Activated T-cell treated with anti-CD3 and anti-CD28 coated beads for 48 hours (primary cell): ENCODE measurements at regions not wholly inside any gene's neighbourhood (a gene's known extent, or its start where the extent isn't known, plus 50 kb on each side); places are given as distances from the start of the nearest gene placed in this dataset.

Experiments used
- DNase-seq: peaks from one replicate; pipeline ENCODE4 v3.0.0-alpha.2; 2020; ENCODE audit warnings: low read depth

DNA sequence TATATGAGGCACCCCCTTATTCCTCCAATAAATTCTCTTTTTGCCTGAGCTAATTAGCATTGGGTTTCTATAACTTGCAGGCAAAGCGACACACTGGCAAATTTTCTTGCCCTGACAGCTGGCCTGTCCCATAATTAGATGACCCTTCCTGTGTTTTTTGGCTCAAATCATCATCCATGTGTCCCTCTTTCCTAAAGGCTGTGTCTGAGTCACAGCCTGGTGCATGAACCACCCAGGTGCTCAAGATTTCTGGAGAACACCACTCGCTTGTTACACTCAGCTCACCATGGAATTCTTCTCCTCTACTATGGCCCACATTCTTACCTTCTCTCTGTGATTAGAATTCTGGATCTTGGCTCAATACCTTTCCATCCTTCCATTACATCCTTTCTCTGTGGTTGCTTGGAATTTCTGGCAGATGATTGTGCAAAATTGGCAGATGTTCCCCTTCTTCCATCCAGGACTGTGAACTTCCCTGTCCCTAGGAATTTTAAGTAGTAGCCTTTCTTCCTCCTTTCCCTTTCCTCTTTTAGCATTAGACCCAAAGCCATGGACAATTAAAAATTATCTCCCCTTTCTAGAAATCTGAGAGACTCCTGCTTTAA, 116.0 kb upstream of the ANKRD1 start:
- no peak for DNase-seq

DNA sequence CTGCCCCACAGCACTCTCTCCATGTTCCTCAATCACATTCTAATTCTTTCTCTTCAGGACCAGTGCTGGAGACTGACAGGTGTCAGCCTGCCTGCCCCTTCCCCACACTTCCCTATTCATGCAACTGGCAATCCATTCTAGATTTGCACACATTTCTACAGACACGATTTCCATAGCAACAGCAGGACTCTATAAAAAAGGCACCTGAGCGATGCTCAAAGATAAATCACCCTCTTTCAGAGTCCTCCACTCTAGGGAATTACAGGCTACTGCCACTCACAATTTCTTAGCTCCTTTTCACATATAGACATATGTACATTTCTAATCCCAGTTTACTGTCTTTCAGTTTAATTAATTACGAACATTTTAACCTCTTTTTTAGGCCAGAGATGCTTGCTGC, 118.1 kb upstream of the ANKRD1 start:
- DNase-seq = no peak

DNA sequence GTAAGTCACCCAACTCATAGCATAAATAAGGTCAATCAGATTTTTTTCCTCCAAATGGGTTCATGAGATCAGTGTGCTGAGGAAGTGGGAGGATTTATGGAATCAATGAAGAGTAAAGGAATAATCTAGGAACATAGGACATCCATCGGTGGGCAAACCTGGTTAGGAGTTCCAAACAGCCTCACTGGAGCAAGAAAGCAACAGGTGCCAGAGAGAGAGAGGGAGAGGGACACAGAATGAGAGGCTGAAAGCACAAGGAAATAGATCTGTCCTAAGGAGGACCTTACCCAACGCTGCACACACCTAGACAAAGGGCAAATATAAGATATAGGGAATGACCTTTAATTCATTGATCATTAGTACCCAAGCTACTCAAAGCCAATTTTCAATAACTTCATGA, 119.5 kb upstream of the ANKRD1 start:
- DNase-seq = no peak

DNA sequence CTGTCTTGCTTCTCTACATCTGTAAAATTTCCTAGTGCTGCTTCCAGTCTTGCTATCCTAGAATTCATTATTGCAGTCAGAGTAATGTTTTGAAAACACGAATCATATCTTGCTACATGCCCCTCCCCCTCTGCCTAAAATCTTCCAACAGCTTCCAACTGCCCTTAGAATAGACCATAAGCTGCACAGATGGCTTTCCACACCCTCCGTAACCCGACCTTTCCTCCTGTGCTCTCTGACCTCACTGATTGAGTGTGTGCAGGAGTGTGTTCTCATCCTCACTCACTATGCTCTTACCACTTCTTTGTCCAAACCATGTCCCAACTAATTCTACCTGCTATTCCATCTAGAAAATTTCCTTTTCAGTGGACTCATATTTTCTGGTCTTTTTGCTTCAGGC, 121.2 kb upstream of the ANKRD1 start:
- DNase-seq = no peak

DNA sequence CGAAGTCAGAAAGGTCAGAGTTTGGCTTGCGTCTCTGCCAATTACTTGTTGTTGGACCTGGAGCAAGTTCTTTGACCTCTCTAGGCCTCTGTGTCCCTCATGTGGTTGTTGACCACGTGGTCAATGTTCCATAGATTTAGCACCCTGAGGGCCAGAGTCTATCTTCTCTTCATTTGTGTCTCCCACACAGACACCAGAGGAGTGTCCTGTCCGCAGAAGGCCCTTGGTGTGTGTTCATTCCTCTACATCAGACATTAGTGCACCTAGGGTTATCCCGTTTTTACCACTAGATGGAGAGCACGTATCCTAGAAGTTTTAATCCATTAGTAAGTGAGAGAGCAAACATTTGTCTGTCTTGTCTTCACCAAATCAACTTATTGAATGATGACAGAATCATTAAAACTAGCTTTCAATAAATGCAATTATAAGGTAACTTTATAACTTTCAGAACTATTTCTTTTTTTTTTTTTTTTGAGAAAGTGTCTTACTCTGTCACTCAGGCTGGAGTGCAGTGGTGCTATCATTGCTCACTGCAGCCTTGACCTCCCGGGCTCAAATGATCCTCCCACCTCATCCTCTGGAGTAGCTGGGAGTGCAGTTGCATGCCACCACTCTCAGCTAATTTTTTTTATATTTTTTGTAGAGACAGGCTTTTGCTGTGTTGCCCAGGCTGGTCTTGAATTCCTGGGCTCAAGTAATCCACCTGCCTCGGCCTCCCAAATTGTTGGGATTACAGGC, 122.5 kb upstream of the ANKRD1 start:
- no peak for DNase-seq

DNA sequence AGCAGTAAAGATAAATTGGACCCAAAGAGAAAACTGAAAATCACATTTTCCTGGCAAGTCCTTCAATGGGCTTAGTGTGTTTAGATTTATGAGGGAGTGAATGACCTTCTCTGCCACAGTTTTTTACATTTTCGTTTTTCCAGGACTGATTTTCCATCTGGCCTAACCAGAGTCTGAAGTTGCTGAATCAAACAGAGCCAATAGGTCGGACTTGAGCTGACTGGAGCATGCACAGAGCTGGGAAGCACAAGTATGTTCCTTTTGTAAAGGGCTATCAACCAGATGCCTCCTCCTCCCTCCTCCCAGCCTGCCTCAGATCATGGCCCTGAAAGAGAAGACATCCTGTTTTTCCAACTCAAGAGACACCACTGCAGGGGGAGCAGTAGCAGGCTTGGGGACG, 126.0 kb upstream of the ANKRD1 start:
- no peak for DNase-seq

DNA sequence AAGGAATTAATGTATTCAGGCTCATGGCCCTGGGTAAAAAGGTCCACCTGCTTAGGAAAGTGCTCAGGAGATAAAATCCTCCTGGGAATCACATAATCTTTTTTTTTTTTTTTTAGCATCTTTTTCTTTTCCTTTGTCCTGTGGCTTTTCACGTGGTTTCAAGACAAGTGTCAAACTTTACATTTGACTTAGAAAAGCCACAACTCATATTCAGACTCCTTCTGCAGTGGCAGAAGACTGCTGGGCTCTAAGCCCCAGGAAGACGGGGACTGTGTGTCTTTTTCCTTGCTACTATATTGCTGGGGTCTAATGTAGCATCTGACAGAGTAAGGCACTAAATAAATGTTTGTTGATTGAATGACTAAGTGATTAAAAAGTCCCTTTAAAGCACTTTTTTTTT, 127.5 kb upstream of the ANKRD1 start:
- DNase-seq = no peak

DNA sequence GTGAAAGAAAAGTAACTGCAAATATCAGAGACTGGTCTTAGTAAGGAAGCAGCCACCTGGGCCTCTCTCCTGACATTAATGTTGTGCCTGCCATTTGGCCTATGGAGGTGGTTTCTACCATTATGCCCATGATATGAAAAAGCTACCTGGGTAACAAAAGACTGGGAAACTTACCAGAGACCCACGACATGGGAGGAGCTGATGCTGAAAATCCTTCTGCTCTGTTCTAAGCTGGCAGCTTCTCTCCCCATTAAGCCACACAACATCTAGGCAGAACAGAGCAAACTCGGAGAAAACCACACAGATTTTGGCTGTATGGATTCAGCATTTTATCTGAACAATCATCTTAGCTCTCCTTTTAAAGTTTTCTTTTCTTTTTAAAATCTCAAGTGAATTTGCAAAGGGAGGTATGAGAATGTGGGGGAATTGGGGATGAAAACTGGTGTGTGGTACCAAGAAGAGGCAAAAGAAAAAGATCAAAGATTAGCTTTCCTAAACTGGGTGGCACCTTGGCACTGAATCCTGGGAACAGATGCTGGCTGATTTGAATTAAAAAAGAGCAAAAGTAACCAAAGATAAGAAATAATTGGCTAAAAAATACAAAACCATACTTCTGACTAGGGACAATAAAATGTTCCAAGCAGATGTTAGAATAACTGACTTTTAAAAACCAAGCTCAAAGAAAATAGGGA, 128.6 kb upstream of the ANKRD1 start:
- no peak for DNase-seq

DNA sequence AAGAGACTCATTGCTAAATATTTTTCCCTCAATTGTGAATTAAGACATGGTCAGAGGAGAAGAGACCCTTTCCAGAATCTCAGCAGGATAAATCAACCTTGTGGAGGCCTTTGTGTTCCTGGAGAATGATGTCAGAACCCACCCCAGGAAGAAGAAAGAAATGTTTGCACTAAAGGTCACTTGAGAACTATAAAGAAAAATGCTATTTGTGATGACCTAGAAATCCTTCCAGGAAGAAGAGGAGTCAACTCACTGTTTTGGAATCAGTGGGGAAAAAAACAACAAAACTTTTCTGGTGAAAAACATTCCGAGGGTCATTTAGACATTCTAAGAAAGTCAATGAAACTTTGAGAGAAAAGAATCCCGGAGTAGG, 129.1 kb upstream of the ANKRD1 start:
- DNase-seq = no peak

DNA sequence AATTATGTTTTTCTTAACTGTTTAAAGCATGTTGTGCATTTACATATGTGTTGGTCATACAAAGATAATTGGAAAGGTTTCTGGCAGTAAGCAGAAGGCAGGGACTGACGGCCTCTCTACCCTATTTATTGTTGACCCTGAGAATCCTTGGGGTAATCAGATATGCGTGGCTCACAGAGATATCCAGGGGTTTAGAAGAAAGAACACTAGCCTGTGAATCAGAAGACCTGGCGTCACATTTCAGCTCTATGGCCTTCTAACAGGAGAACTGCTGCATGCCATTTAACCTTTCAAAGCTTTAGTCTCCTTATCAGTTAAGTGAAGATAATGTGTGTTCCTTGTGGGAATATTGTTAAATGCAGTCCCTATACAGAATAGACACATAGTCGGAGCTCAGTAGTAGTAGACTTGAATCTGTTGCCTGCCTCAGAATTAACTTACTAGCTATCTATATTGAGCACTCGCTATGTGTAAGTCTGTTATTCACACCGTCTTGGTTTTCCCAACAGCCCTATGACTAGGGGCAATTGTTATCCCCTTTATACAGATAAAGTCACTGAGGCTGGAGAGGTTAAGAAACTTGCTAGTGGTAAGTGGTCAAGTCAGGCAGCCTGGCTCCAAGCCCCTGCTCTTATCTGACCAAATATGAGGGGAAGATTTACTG, 129.6 kb upstream of the ANKRD1 start:
- DNase-seq = no peak

DNA sequence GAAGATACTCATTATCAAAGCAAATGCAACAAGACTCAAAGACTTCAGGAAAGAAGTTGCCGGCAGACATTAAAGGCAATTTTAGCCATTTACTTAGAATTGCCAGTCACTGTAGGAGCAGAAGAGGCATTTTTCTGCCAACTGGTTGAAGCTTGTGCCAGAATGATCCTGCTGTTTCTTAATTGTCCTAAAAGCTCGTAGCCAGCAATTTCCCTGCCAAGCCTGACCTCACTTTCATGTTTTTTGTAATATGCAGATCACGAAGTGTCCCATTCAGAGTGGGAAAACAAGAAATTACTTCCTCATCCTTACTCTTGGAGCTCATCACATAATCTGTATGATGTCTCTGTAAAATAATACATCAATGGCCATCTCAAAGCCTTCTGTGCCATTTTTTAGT, 130.9 kb upstream of the ANKRD1 start:
- no peak for DNase-seq

DNA sequence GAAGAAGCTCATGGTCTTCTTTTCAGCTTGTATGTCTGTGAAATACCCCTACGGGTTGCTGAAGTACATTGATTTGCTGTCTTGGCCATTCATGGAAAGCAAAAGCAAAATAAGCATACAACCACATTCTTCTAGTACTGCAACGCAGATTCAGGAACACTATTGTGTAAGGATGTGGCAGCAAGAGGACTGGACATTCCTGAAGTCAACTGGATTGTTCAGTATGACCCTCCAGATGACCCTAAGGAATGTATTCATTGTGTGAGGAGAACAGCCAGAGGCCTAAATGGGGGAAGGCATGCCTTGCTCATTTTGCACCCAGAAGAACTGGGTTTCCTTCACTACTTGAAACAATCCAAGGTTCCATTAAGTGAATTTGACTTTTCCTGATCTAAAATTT, 133.4 kb upstream of the ANKRD1 start:
- no peak for DNase-seq

DNA sequence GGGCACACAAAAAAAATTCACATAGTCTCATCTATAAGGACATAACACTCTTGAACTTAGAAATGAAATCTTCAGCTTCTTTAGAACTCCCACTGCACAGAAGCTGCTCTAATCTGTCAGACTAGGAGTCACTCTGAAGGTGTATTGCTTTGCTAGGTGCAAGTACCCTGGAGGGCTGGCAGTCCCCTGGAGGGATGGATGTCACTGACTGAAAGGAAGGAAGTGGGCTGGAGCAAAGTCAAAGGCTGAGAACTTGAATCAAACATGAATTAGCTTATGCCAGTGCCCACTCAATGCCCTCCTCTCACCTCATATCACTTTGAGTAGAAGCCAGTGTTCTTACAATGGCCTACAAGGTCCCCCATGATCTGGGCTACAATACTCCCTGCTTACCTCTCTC, 140.3 kb upstream of the ANKRD1 start:
- DNase-seq = no peak

DNA sequence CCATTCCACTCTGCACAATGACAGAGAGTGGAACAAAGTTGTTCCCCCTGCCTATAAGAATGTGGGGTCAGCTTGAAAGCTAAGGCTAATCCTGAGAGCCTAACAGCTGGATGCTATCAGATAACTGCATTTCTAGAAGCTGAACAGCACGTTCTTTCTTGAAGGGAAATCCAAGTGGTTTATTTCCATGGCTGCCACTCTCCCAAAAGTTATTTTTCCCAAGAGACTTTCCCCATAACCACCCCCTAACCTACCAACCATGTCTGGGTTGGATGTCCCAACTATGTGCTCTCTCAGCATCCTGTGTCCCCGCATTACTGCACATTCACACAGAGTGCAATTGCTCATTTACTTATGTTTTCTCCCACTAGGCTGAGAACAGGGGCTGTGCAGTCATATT, 140.7 kb upstream of the ANKRD1 start:
- no peak for DNase-seq

DNA sequence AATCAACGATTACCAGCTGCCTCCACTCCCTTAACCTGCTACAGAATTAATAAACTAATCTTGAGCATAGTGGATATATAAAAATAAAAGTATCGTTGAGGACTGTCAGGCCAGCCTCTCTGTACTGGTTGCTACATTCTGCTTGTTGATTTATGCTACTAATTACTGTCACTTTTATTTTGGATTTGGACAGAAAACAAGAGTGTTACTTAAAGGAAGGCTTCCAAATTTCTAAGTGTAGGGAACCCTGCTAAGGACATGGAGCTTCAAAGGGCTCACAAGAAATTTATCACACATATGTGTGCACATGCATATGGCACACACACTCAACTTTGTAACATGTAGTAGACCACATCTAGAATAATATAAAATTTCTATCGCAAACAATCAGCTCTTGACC, 141.2 kb upstream of the ANKRD1 start:
- no peak for DNase-seq

DNA sequence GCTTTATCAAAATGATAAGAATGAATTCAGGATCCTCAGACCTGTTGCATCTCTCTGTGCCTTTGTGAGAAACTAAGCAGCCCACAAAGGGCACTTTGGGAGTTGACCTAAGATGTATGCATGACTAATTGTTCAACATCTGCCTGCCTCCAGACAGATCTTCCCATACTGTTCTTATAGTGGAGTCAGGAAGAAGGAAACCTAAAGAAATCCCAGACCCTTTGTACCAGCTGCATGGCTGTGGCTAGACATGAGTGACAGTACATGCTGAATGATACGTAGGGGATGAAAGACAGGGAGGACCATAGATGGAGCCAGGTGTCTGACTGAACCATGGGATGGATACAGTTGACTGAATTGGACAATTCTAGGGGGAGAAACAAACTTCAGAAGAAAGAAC, 148.7 kb upstream of the PCGF5 start:
- no peak for DNase-seq

DNA sequence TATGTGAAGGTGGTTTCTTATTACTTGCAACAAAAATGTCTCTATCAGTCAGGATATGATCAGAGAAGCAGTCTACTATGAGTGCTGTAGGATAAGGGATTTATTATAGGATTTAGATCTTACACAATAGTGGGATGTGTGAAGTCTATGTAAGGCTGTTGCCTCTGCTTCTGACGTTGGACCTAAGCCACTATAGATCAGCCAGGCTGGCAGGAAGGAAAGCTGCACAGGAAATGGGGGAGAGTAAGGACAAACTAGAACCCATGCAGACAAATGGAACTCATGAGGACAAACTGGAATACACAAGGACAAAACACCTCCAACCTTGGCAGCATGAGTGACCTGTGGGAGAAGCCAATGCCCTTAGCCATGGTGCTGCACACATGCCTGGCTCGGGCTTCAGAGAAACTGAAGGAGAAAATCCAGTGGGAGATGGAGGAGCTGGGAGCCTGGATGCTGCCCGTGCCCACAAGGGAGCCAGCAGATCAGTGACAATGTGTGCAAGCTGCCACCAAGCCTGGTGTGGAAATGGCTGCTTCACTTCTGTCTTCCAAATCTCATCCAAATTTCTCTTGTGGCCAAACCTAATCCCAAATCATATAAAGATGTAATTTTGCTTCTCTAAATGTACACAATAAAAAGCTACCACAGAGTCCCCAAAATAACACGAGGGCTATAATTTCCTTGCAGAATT, 147.0 kb upstream of the PCGF5 start:
- DNase-seq = no peak

DNA sequence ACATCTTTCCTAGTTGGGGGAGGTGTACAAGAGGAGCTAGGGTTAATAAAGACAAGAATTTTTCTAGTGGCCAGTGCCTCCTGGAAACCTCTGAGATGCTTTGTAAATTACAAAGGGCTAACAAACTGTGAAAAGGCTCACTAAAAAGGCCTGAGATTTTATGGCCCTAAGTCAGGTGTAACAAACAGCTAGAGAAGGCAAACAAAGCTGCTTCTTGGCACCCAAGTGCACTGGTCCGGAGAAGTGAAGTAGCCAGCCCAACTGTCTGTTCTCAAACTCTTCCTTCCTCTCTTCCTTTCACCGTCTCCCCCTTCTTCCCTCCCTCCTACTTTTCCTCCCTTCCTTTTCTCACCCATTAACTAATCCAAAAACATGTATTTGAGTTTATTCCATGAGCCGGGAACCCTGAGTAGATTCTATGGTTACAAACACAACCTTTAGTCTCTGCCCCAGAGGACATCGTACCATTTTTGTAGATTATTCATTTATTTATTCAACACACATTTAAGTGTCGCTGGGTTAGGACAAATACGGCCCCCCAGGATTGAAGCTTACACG, 143.4 kb upstream of the PCGF5 start:
- no peak for DNase-seq

DNA sequence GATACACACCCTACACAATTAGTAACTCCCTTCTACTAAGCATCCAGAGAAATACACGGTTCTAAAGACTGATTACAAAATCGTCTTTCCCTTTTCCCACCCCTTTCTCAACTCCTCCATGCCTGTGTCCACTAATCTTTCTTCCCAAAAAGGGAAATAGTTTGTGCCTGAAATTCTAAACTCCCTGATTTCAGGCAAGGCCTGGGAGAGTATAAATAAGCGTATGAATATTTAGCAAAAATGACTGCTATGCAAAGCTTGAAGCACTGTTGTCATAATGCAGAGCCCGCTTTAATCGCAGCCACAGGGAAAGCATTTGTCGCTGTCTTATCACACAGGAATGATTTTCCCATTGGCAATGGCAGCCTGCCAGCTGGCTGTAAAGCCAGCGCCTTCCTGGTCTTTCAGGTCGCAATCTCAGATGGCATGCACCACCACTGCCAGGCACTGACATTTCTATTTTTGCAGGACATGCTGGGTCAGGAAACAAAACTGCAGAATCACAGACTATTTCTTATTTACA, 142.9 kb upstream of the PCGF5 start:
- no peak for DNase-seq

DNA sequence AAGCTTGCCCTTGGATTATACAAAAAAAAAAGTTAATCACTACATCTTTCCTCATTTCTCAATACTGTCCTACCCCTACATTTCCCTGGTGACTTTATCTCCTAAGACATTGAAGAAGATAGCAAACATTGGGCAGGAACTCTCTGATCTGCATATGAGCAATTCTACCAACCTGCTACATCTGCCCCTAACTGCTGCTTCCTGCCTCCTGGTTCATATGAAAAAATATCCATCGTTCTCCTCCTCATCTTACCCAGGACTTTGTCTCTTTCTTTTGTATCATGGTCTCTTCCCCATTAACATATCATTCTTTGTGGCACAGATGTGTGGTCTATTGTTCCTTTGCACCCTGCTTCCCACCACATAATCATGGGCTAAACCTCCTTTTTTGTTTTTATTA, 139.7 kb upstream of the PCGF5 start:
- DNase-seq = no peak

DNA sequence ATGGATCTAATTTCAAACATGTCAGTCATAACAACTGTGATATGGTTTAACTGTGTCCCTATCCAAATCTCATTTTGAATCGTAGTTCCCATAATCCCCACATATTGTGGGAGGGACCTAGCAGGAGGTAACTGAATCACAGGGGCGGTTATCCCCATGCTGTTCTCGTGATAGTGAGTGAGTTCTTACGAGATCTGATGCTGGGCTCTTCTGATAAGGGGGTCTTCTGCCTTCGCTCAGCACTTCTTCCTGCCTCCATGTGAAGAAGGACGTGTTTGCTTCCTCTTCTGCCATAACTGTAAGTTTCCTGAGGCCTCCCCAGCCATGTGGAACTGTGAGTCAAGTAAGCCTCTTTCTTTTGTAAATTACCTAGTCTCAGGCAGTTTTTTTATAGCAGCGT, 138.0 kb upstream of the PCGF5 start:
- no peak for DNase-seq
